Endodermal cell (in vitro differentiated cells): ENCODE measurements at regions not wholly inside any gene's neighbourhood (a gene's known extent, or its start where the extent isn't known, plus 50 kb on each side); places are given as distances from the start of the nearest gene placed in this dataset.

ENCODE experiments used
- DNase-seq: peaks from one replicate; pipeline ENCODE4 v3.0.0-alpha.2; 2017
- H3K27ac ChIP-seq: 2 replicates; pipeline ENCODE4 v1.5.1; 2013; ENCODE audit warnings: mild to moderate bottlenecking, low read depth, low read length, moderate library complexity
- H3K27me3 ChIP-seq: 2 replicates; pipeline ENCODE4 v1.6.1; 2013; ENCODE audit warnings: mild to moderate bottlenecking, low read length, moderate library complexity; ENCODE audit not compliant: insufficient read depth, control insufficient read depth, poor library complexity, severe bottlenecking
- H3K36me3 ChIP-seq: 2 replicates; pipeline ENCODE4 v1.7.0; 2013; ENCODE audit warnings: mild to moderate bottlenecking, low read length, moderate library complexity; ENCODE audit not compliant: control insufficient read depth, insufficient read depth
- H3K4me1 ChIP-seq: one replicate; pipeline ENCODE4 v1.7.0; 2013; ENCODE audit warnings: low read length; ENCODE audit not compliant: control insufficient read depth, insufficient read depth
- H3K4me3 ChIP-seq: 2 replicates; pipeline ENCODE4 v1.5.1; 2013; ENCODE audit warnings: mild to moderate bottlenecking, low read length, moderate library complexity
- H3K9ac ChIP-seq: 2 replicates; pipeline ENCODE4 v1.6.1; 2013; ENCODE audit warnings: mild to moderate bottlenecking, low read length, moderate library complexity; ENCODE audit not compliant: poor library complexity, severe bottlenecking; ENCODE audit errors: extremely low read depth
- H3K9me3 ChIP-seq: 2 replicates; pipeline ENCODE4 v1.6.1; 2013; ENCODE audit warnings: mild to moderate bottlenecking, low read length, moderate library complexity; ENCODE audit not compliant: control insufficient read depth
- H3K27ac Mint-ChIP-seq: 2 replicates; pipeline ENCODE4 v1.8.0; 2020; ENCODE audit warnings: mixed read lengths
- H3K27me3 Mint-ChIP-seq: 2 replicates; pipeline ENCODE4 v1.8.0; 2021; ENCODE audit warnings: mild to moderate bottlenecking, mixed read lengths; ENCODE audit not compliant: insufficient read depth
- H3K36me3 Mint-ChIP-seq: 2 replicates; pipeline ENCODE4 v1.8.0; 2020; ENCODE audit warnings: low read depth, mixed read lengths
- H3K4me1 Mint-ChIP-seq: 2 replicates; pipeline ENCODE4 v1.8.0; 2020; ENCODE audit warnings: mixed read lengths
- H3K4me3 Mint-ChIP-seq: 2 replicates; pipeline ENCODE4 v1.8.0; 2020; ENCODE audit warnings: mild to moderate bottlenecking, moderate library complexity, mixed read lengths
- H3K9me3 Mint-ChIP-seq: 2 replicates; pipeline ENCODE4 v1.8.0; 2020; ENCODE audit warnings: mild to moderate bottlenecking, mixed read lengths
- WGBS, 2 experiments: methylation state at CpG; one replicate each; pipeline versions ENCODE4 v1.1.5 to v1.1.7; 2013; ENCODE audit warnings: missing lambda C conversion rate in 2 of 2, mixed read lengths in 1 of 2; ENCODE audit not compliant: insufficient coverage in 1 of 2, insufficient read length in 1 of 2; 5-methylcytosine and 5-hydroxymethylcytosine counted together
- TF ChIP-seq, protein P1 (sequence below): fragments of 200-600 bp; sonication (generic); conservative IDR thresholded peaks from 2 replicates; pipeline ENCODE4 v1.5.0; 2021; ENCODE audit warnings: antibody characterized with exemption, mild to moderate bottlenecking

DNA sequence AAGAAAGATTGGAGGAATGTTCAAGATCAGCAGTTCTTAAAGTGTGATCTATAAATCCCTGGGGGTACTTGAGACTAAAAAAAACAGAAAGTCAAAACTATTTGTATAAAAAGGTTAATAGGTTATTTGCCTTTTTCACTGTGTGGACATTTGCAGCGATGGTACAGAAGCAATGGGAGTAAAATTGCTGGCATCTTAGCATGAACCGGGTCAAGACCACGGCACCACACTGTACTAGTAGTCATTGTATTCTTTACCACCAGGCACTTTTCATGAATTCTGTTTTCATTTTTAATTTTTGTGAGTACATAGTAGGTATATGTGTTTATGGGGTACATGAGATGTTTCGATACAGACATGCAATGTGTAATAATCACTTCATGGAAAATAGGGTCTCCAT is 126.2 kb downstream of the IPO8 start:
- no peaks in the 10 kb centered on the region for H3K4me1 ChIP-seq
- H3K9ac ChIP-seq, result no peak overlapping the region
- H3K27ac Mint-ChIP-seq, result no peak overlapping the region
- no peaks in the 10 kb centered on the region for H3K4me1 Mint-ChIP-seq
- H3K4me3 ChIP-seq, result no peak overlapping the region
- H3K9me3 ChIP-seq, result no peaks in the 10 kb centered on the region
- DNase-seq, result no peak
- 90% methylated on average over 3 of the region's 4 CpGs; no CpG with 5 or more reads in 1 of the 2 experiments for WGBS, 2 experiments
- no peak overlapping the region for H3K4me3 Mint-ChIP-seq
- no peaks in the 10 kb centered on the region for H3K27me3 Mint-ChIP-seq
- no peak overlapping the region for H3K27ac ChIP-seq
- H3K27me3 ChIP-seq, result no peaks in the 10 kb centered on the region
- H3K36me3 Mint-ChIP-seq, result no peaks in the 10 kb centered on the region
- TF ChIP-seq, protein P1, sequence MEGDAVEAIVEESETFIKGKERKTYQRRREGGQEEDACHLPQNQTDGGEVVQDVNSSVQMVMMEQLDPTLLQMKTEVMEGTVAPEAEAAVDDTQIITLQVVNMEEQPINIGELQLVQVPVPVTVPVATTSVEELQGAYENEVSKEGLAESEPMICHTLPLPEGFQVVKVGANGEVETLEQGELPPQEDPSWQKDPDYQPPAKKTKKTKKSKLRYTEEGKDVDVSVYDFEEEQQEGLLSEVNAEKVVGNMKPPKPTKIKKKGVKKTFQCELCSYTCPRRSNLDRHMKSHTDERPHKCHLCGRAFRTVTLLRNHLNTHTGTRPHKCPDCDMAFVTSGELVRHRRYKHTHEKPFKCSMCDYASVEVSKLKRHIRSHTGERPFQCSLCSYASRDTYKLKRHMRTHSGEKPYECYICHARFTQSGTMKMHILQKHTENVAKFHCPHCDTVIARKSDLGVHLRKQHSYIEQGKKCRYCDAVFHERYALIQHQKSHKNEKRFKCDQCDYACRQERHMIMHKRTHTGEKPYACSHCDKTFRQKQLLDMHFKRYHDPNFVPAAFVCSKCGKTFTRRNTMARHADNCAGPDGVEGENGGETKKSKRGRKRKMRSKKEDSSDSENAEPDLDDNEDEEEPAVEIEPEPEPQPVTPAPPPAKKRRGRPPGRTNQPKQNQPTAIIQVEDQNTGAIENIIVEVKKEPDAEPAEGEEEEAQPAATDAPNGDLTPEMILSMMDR, result no peak
- H3K36me3 ChIP-seq, result no peaks in the 10 kb centered on the region
- H3K9me3 Mint-ChIP-seq, result no peaks in the 10 kb centered on the region

GRCh38 chr12:30568453-30568852 is 127.2 kb downstream of the IPO8 start:
- H3K4me3 ChIP-seq, result no peak overlapping the region
- H3K9me3 ChIP-seq, result no peaks in the 10 kb centered on the region
- Mint-ChIP-seq H3K4me3 (no peak overlapping the region), H3K27ac (no peak overlapping the region), H3K9me3 (no peaks in the 10 kb centered on the region), H3K4me1 (no peaks in the 10 kb centered on the region), H3K36me3 (no peaks in the 10 kb centered on the region), H3K27me3 (no peaks in the 10 kb centered on the region)
- H3K36me3 ChIP-seq, result no peaks in the 10 kb centered on the region
- no peak overlapping the region for H3K27ac ChIP-seq
- no peak for DNase-seq
- H3K4me1 ChIP-seq, result no peaks in the 10 kb centered on the region
- no peaks in the 10 kb centered on the region for H3K27me3 ChIP-seq
- TF ChIP-seq, protein P1, result no peak
- H3K9ac ChIP-seq, result no peak overlapping the region

- H3K4me1 ChIP-seq, result no peaks in the 10 kb centered on the region
- no peak for DNase-seq
- Mint-ChIP-seq H3K27ac (no peak overlapping the region), H3K4me3 (no peak overlapping the region), H3K36me3 (no peaks in the 10 kb centered on the region), H3K4me1 (no peaks in the 10 kb centered on the region), H3K27me3 (no peaks in the 10 kb centered on the region), H3K9me3 (peaks cover 6% of the 10 kb centered on the region)
- H3K9ac ChIP-seq, result no peak overlapping the region
- WGBS, 2 experiments, result 90% methylated on average over 1 of the region's 1 CpG; no CpG with 5 or more reads in 1 of the 2 experiments
- no peaks in the 10 kb centered on the region for H3K9me3 ChIP-seq
- TF ChIP-seq, protein P1, result no peak
- no peak overlapping the region for H3K4me3 ChIP-seq
- H3K27me3 ChIP-seq, result no peaks in the 10 kb centered on the region
- H3K36me3 ChIP-seq, result no peaks in the 10 kb centered on the region
- no peak overlapping the region for H3K27ac ChIP-seq
These were observed 128.6 kb downstream of the IPO8 start for GRCh38 chr12:30567082-30567481.
